Panc1 (cell line): ENCODE measurements at regions not wholly inside any gene's neighbourhood (a gene's known extent, or its start where the extent isn't known, plus 50 kb on each side); places are given as distances from the start of the nearest gene placed in this dataset.

ENCODE experiments used
- ATAC-seq: fragments of 200-7000 bp; cut with Tn5 transposase; 2 replicates; pipeline ENCODE4 v1.9.1; 2020; ENCODE audit warnings: mild to moderate bottlenecking, moderate library complexity
- BruUV-seq: library from RNA; stranded (reverse); fragments of 400-500 nt; replicated peaks from 2 replicates; lab custom pipeline; 2021; lab: Mats Ljungman, UMichigan
- CTCF ChIA-PET: fragments of 300-600 bp; sonication (Branson Sonifier 250); formaldehyde crosslinking; loops from one replicate; lab custom pipeline; 2022; ENCODE audit warnings: antibody characterized with exemption; lab: Charles Lee
- POLR2A ChIA-PET: fragments of 300-600 bp; sonication (Branson Sonifier 250); formaldehyde crosslinking; loops from one replicate; lab custom pipeline; 2022; ENCODE audit warnings: antibody characterized with exemption; lab: Charles Lee
- DNase-seq: peaks from one replicate; pipeline ENCODE4 v3.0.0-alpha.2; 2010; ENCODE audit warnings: low read depth, low spot score
- H3K27ac ChIP-seq: 2 replicates; pipeline ENCODE4 v1.5.1; 2011; ENCODE audit warnings: mild to moderate bottlenecking, low read length, inconsistent platforms
- H3K27me3 ChIP-seq: fragments of 200-500 bp; sonication (Bioruptor generic); 2 replicates; pipeline ENCODE4 v1.6.0; 2014; ENCODE audit warnings: low read length, inconsistent platforms; ENCODE audit not compliant: control insufficient read depth, insufficient read depth
- H3K36me3 ChIP-seq: fragments of 200-500 bp; sonication (Bioruptor generic); 2 replicates; pipeline ENCODE4 v1.5.1; 2014; ENCODE audit warnings: inconsistent platforms, mild to moderate bottlenecking, low read length, moderate library complexity; ENCODE audit not compliant: control insufficient read depth, insufficient read depth
- H3K4me1 ChIP-seq: 2 replicates; pipeline ENCODE4 v1.5.1; 2011; ENCODE audit warnings: inconsistent platforms, mild to moderate bottlenecking, low read length, moderate library complexity; ENCODE audit not compliant: control insufficient read depth, insufficient read depth
- H3K4me3 ChIP-seq, 2 experiments: 2 replicates each; pipeline ENCODE4 v1.5.1; 2011 to 2012; ENCODE audit warnings: low read depth in 2 of 2, low read length in 2 of 2, mild to moderate bottlenecking in 2 of 2, inconsistent platforms in 1 of 2, moderate library complexity in 1 of 2
- H3K9me3 ChIP-seq: fragments of 200-500 bp; sonication (Bioruptor generic); 2 replicates; pipeline ENCODE4 v1.5.1; 2014; ENCODE audit warnings: low read depth, mild to moderate bottlenecking, inconsistent platforms, low read length, moderate library complexity; ENCODE audit not compliant: control insufficient read depth, insufficient read depth
- POLR2AphosphoS5 ChIP-seq: IDR thresholded peaks from 2 replicates; pipeline ENCODE4 v1.6.1; 2012; ENCODE audit warnings: mild to moderate bottlenecking, low read depth, low read length, moderate library complexity
- SIN3A ChIP-seq: IDR thresholded peaks from 2 replicates; pipeline ENCODE4 v1.6.1; 2012; ENCODE audit warnings: low read depth, mild to moderate bottlenecking, low read length, moderate library complexity, borderline replicate concordance; ENCODE audit not compliant: insufficient read depth
- TCF7L2 ChIP-seq: IDR thresholded peaks from 2 replicates; pipeline ENCODE4 v1.6.1; 2011; ENCODE audit warnings: mild to moderate bottlenecking, low read depth, low read length, inconsistent platforms
- in situ Hi-C: cut with HindIII; loops from 2 replicates; pipeline ENCODE4 v1.10.0; 2016; ENCODE audit warnings: low sequenced_read_pairs, low pct_unique_long_range_greater_than_20kb
- intact Hi-C: fragments of 100-400 bp; cut with micrococcal nuclease; formaldehyde crosslinking; loops from one replicate; pipeline ENCODE4 v1.10.0; 2022; ENCODE audit not compliant: unreplicated experiment
- TF ChIP-seq, protein P1 (sequence below): fragments of 450-650 bp; IDR thresholded peaks from 2 replicates; pipeline ENCODE4 v1.5.1; 2017; ENCODE audit warnings: mild to moderate bottlenecking
- TF ChIP-seq, protein P2 (sequence below), 2 experiments: IDR thresholded peaks; 2 replicates each; pipeline ENCODE4 v1.6.1; 2011 to 2012; ENCODE audit warnings: low read depth in 2 of 2, control low read depth in 1 of 2, low read length in 1 of 2, mild to moderate bottlenecking in 1 of 2, moderate library complexity in 1 of 2; ENCODE audit not compliant: insufficient read depth in 1 of 2

DNA sequence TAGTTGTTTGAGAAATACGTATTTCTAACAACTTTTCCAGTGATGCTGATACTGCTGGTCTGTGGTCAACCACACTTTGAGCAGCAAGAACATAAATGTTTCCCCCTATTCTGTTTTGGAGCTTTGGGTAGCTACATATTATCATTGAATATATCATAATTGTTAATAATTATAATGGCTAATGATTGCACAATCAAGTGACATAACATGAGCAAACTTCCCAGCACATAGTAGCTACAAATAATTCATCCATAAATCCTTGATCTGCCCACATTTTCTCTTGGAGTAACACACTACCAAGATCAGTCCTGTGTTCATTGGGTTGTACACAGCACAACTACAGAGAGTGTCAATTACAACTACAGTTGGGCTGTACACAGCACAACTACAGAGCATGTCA lies 436.3 kb upstream of the MAGEB18 start:
- intact Hi-C loops, result no loop called here
- BruUV-seq, result no TSS peak
- CTCF ChIA-PET, result no interaction called here

DNA sequence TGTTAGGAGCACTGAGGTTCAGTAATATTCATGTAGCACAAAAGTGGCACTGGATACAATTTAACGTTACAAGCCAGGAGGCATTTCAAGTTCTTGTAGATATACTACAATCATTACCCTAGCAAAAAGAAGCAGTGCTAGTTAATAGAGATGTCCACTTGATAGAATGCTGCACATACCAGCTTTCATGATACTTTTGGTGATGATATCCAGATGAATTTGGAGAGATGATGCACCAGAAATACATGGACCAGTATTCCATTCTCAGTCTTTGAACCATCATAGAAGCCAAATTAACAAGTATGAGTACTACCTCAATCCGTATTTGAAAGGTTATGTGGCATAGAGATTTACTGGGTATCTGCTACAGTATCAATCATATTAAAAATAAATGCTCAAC lies 421.0 kb upstream of the MAGEB18 start:
- ChIA-PET POLR2A (no interaction called here), CTCF (no interaction called here)
- no peak overlapping the region for H3K4me3 ChIP-seq
- intact Hi-C loops (no loop called here), in situ Hi-C loops (no loop called here)
- no peaks in the 10 kb centered on the region for H3K4me1 ChIP-seq
- no peak for ATAC-seq
- DNase-seq, result no peak
- TF ChIP-seq, protein P1, sequence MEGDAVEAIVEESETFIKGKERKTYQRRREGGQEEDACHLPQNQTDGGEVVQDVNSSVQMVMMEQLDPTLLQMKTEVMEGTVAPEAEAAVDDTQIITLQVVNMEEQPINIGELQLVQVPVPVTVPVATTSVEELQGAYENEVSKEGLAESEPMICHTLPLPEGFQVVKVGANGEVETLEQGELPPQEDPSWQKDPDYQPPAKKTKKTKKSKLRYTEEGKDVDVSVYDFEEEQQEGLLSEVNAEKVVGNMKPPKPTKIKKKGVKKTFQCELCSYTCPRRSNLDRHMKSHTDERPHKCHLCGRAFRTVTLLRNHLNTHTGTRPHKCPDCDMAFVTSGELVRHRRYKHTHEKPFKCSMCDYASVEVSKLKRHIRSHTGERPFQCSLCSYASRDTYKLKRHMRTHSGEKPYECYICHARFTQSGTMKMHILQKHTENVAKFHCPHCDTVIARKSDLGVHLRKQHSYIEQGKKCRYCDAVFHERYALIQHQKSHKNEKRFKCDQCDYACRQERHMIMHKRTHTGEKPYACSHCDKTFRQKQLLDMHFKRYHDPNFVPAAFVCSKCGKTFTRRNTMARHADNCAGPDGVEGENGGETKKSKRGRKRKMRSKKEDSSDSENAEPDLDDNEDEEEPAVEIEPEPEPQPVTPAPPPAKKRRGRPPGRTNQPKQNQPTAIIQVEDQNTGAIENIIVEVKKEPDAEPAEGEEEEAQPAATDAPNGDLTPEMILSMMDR, result no peak
- TF ChIP-seq, protein P2, sequence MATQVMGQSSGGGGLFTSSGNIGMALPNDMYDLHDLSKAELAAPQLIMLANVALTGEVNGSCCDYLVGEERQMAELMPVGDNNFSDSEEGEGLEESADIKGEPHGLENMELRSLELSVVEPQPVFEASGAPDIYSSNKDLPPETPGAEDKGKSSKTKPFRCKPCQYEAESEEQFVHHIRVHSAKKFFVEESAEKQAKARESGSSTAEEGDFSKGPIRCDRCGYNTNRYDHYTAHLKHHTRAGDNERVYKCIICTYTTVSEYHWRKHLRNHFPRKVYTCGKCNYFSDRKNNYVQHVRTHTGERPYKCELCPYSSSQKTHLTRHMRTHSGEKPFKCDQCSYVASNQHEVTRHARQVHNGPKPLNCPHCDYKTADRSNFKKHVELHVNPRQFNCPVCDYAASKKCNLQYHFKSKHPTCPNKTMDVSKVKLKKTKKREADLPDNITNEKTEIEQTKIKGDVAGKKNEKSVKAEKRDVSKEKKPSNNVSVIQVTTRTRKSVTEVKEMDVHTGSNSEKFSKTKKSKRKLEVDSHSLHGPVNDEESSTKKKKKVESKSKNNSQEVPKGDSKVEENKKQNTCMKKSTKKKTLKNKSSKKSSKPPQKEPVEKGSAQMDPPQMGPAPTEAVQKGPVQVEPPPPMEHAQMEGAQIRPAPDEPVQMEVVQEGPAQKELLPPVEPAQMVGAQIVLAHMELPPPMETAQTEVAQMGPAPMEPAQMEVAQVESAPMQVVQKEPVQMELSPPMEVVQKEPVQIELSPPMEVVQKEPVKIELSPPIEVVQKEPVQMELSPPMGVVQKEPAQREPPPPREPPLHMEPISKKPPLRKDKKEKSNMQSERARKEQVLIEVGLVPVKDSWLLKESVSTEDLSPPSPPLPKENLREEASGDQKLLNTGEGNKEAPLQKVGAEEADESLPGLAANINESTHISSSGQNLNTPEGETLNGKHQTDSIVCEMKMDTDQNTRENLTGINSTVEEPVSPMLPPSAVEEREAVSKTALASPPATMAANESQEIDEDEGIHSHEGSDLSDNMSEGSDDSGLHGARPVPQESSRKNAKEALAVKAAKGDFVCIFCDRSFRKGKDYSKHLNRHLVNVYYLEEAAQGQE (IDR thresholded peaks at IDR 0.05; ENCODE audit: insufficient read depth in 1 of 2, low read depth in 2 of 2, low read length in 1 of 2), result no peak
- TF ChIP-seq TCF7L2 (no peak), SIN3A (no peak), POLR2AphosphoS5 (no peak)
- H3K36me3 ChIP-seq, result no peaks in the 10 kb centered on the region
- no TSS peak for BruUV-seq
- no peaks in the 10 kb centered on the region for H3K9me3 ChIP-seq
- H3K27ac ChIP-seq, result no peak overlapping the region
- no peaks in the 10 kb centered on the region for H3K27me3 ChIP-seq

More for the DNA sequence above, 436.3 kb upstream of the MAGEB18 start:
- TF ChIP-seq POLR2AphosphoS5, result no peak
- no peak for TF ChIP-seq TCF7L2
- TF ChIP-seq SIN3A, result no peak
- TF ChIP-seq, protein P2 (IDR thresholded peaks at IDR 0.05; ENCODE audit: insufficient read depth in 1 of 2, low read depth in 2 of 2, low read length in 1 of 2), result no peak
- TF ChIP-seq, protein P1, result no peak
- Histone ChIP-seq H3K9me3 (no peaks in the 10 kb centered on the region), H3K4me3 (no peak overlapping the region), H3K27me3 (no peaks in the 10 kb centered on the region), H3K4me1 (no peaks in the 10 kb centered on the region), H3K36me3 (no peaks in the 10 kb centered on the region), H3K27ac (no peak overlapping the region)
- in situ Hi-C loops, result no loop called here
- POLR2A ChIA-PET, result no interaction called here
- no peak for DNase-seq
- no peak for ATAC-seq
